ENCODE measurements at regions not wholly inside any gene's neighbourhood (a gene's known extent, or its start where the extent isn't known, plus 50 kb on each side); places are given as distances from the start of the nearest gene placed in this dataset.

DNA sequence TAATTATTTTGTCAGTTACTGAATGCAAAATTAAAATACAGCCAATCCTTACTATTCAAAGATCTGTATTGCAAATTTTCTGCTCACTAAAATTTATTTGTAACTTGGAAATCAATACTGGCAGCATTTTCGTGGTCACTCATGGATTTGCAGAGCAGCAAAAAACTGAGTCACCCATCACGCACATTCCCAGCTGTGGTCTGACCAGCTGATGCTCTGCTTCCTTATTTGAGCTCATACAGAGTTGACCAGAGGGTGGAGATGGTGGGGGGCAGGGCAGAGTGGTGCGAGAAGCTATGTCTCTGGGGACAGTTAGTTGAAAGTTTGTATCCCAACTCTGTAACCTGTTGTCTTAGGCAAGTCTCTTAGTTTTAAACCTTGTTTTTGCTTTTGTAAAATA is 214.8 kb downstream of the SPCS3 start:
- no peak overlapping the region for H3K4me3 ChIP-seq
- DNase-seq (ENCODE audit: low spot score) (no peak), ATAC-seq (ENCODE audit: insufficient number of reproducible peaks, low FRiP score, low read depth) (no peak)
- H3K9me3 ChIP-seq, result no peaks in the 10 kb centered on the region
- H3K27ac ChIP-seq, result no peak overlapping the region
- H3K4me1 ChIP-seq (ENCODE audit: control insufficient read depth in 1 of 2, low read depth in 2 of 2), result peaks cover 0 to 5% of the 10 kb centered on the region in 2 donors
- no peaks in the 10 kb centered on the region for H3K36me3 ChIP-seq
- TF ChIP-seq, protein P1, sequence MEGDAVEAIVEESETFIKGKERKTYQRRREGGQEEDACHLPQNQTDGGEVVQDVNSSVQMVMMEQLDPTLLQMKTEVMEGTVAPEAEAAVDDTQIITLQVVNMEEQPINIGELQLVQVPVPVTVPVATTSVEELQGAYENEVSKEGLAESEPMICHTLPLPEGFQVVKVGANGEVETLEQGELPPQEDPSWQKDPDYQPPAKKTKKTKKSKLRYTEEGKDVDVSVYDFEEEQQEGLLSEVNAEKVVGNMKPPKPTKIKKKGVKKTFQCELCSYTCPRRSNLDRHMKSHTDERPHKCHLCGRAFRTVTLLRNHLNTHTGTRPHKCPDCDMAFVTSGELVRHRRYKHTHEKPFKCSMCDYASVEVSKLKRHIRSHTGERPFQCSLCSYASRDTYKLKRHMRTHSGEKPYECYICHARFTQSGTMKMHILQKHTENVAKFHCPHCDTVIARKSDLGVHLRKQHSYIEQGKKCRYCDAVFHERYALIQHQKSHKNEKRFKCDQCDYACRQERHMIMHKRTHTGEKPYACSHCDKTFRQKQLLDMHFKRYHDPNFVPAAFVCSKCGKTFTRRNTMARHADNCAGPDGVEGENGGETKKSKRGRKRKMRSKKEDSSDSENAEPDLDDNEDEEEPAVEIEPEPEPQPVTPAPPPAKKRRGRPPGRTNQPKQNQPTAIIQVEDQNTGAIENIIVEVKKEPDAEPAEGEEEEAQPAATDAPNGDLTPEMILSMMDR (IDR thresholded peaks at IDR 0.05), result no peak
- H3K27me3 ChIP-seq (replicated peaks; ENCODE audit: insufficient read depth), result no peaks in the 10 kb centered on the region

DNA sequence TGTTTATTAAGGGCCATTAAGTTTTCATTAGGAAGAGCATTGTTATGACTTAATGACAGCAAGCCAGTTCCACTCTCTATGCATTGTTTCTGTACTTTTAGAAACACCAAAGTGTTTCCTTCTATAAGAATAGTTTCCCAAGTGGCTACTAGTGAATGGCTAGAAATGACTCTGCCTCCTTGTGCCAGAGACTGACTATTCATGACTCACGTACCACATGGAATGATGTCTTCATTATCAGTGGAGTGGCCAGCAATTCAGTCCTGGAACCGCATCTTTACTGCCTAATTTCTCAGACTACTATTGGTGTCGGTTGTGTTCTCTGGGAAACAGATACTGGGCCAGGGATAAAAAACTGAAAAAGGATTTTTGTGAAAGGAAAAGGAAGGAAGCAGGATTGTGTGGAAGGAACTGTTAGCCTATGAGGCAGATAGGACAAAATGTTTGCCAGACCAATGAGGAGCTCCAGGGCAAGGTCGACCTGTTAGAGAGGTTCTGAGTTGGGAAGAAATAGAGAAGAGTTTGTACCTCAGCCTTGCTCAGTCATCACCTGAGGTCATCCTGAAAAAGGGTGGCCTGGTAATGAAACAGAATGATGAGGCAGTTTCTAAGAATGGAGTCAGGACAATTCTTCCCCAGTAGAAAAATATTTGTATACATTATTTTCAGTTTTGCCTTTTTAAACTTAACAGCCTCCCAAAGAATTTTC is 218.6 kb downstream of the SPCS3 start:
- TF ChIP-seq, protein P1 (IDR thresholded peaks at IDR 0.05), result no peak
- H3K36me3 ChIP-seq, result no peaks in the 10 kb centered on the region
- H3K9me3 ChIP-seq, result no peaks in the 10 kb centered on the region
- H3K27me3 ChIP-seq (replicated peaks; ENCODE audit: insufficient read depth), result no peaks in the 10 kb centered on the region
- DNase-seq (ENCODE audit: low spot score) (no peak), ATAC-seq (ENCODE audit: insufficient number of reproducible peaks, low FRiP score, low read depth) (no peak)
- peaks cover 0 to 6% of the 10 kb centered on the region in 2 donors for H3K4me1 ChIP-seq (ENCODE audit: control insufficient read depth in 1 of 2, low read depth in 2 of 2)
- no peak overlapping the region for H3K27ac ChIP-seq
- H3K4me3 ChIP-seq, result no peak overlapping the region

DNA sequence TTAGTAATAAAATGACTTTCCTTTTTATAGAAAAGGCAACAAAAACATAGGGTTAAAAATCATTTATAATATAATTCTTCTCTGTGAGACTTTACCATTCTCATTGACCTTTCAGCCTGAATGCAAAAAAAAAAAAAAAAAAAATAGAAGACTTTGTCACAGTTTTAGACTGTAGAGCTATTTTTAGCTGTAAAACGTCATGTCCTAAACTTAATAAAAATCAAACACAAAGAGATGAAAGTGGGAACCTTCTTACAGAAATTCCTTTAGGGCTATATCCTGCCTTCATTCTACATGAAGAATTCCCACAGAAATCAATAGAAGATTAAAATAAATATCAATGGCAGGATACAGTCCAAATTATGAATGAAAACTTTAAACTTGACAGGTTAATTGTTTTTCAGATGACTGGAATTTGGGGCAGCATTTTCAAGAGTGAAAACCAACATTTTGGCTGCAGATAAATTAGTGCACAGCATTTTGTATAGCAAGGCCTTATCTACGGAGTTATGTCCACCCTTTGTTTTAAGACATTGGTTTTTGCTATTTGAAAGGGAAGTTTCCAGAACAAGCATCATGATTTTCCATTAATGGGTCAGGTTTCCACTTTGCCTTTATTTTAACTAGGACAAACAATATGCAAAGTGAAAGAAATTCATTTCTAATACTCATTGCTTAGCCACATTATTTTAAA is 219.5 kb downstream of the SPCS3 start:
- peaks cover 0 to 6% of the 10 kb centered on the region in 2 donors for H3K4me1 ChIP-seq (ENCODE audit: control insufficient read depth in 1 of 2, low read depth in 2 of 2)
- no peaks in the 10 kb centered on the region for H3K27me3 ChIP-seq (replicated peaks; ENCODE audit: insufficient read depth)
- TF ChIP-seq, protein P1 (IDR thresholded peaks at IDR 0.05), result no peak
- H3K36me3 ChIP-seq, result no peaks in the 10 kb centered on the region
- no peaks in the 10 kb centered on the region for H3K9me3 ChIP-seq
- H3K27ac ChIP-seq, result no peak overlapping the region
- ATAC-seq (ENCODE audit: insufficient number of reproducible peaks, low FRiP score, low read depth) (no peak), DNase-seq (ENCODE audit: low spot score) (no peak)
- H3K4me3 ChIP-seq, result no peak overlapping the region

DNA sequence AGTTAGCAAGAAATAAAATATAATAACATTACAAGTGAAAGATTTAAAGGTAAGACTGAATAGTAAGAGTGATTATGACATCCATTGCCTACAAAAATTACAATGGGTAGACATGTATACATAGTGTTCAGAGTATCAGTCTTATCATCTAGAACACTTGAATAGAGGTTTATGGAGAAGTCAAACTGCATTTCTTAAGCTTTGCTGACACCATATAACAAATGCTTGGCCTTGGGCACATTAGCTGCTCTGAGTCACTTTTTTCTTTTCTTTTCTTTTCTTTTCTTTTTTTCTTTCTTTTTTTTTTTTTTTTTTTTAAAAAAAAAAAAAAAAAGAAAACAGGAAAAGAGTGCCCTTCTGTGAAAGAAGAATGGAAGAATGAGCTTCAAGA is 220.0 kb downstream of the SPCS3 start:
- no peak overlapping the region for H3K27ac ChIP-seq
- DNase-seq (ENCODE audit: low spot score) (no peak), ATAC-seq (ENCODE audit: insufficient number of reproducible peaks, low FRiP score, low read depth) (no peak)
- no peaks in the 10 kb centered on the region for H3K27me3 ChIP-seq (replicated peaks; ENCODE audit: insufficient read depth)
- peaks cover 0 to 6% of the 10 kb centered on the region in 2 donors for H3K4me1 ChIP-seq (ENCODE audit: control insufficient read depth in 1 of 2, low read depth in 2 of 2)
- H3K9me3 ChIP-seq, result no peaks in the 10 kb centered on the region
- H3K36me3 ChIP-seq, result no peaks in the 10 kb centered on the region
- TF ChIP-seq, protein P1 (IDR thresholded peaks at IDR 0.05), result no peak
- no peak overlapping the region for H3K4me3 ChIP-seq

DNA sequence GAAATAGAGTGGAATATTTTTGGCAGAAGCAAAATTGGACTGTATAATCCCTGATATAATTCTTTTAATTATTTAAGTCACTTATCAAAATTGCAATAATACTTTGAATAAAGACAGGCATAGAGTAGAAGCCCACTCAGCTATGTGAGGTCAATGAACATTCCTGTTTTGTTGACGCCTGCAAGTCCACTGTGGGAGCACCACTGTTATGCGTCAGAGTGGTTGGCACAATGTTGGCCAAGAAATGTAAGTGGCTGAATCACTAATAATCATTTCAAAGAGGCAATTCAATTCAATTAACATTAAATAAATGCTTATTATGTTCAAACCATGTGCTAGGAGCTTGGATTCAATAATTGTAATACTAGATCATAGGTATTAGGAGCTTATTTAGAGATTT is 221.0 kb downstream of the SPCS3 start:
- TF ChIP-seq, protein P1 (IDR thresholded peaks at IDR 0.05), result no peak
- Histone ChIP-seq H3K36me3 (no peaks in the 10 kb centered on the region), H3K4me3 (no peak overlapping the region), H3K27me3 (replicated peaks; ENCODE audit: insufficient read depth) (no peaks in the 10 kb centered on the region), H3K27ac (no peak overlapping the region), H3K4me1 (ENCODE audit: control insufficient read depth in 1 of 2, low read depth in 2 of 2) (peaks cover 0 to 6% of the 10 kb centered on the region in 2 donors), H3K9me3 (no peaks in the 10 kb centered on the region)
- DNase-seq (ENCODE audit: low spot score) (no peak), ATAC-seq (ENCODE audit: insufficient number of reproducible peaks, low FRiP score, low read depth) (no peak)
